GM12872 (cell line): ENCODE measurements at regions not wholly inside any gene's neighbourhood (a gene's known extent, or its start where the extent isn't known, plus 50 kb on each side); places are given as distances from the start of the nearest gene placed in this dataset.

Experiments used
- CTCF ChIP-seq: IDR thresholded peaks from 3 replicates; pipeline ENCODE4 v1.5.1; 2011; ENCODE audit warnings: low read depth, mild to moderate bottlenecking, low read length, moderate library complexity; ENCODE audit not compliant: insufficient read depth

GRCh38 chr16:65489531-65490023 lies 367.7 kb upstream of the CDH11 start:
- no peak for TF ChIP-seq CTCF

GRCh38 chr16:65487231-65487630 lies 365.4 kb upstream of the CDH11 start:
- no peak for TF ChIP-seq CTCF

- TF ChIP-seq CTCF: no peak
Observed at GRCh38 chr16:65481956-65482355, 360.1 kb upstream of the CDH11 start.

GRCh38 chr16:65480281-65481091 lies 358.6 kb upstream of the CDH11 start:
- TF ChIP-seq CTCF: no peak

GRCh38 chr16:65476448-65476955 lies 354.6 kb upstream of the CDH11 start:
- TF ChIP-seq CTCF: no peak

GRCh38 chr16:65473699-65474098 lies 351.8 kb upstream of the CDH11 start:
- no peak for TF ChIP-seq CTCF

- TF ChIP-seq CTCF: no peak
Observed at GRCh38 chr16:65469116-65469515, 347.3 kb upstream of the CDH11 start.
